ENCODE measurements at regions not wholly inside any gene's neighbourhood (a gene's known extent, or its start where the extent isn't known, plus 50 kb on each side); places are given as distances from the start of the nearest gene placed in this dataset.

DNA sequence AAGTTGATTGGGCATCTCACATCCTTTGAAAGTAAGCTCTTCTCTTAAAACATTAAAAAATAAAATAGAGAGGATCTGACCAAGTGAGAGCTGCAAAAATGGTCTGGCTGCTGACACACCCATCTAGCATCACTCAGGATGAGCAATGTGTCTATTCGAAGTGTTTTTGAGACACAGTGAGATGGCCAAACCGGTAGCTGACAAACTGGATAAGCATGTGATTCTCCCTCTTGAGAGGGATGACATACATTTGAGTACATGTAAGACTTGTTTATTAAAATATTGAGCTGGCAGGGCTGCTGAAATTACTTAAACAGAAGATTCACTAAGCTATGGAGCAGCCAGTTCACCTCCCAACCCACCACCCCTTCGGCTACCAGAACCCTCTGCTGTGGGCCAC is 333.9 kb downstream of the ADRA2A start:
- intact Hi-C loops (cut with micrococcal nuclease) = no loop called here
- DNase-seq (no peak), ATAC-seq (no peak)

DNA sequence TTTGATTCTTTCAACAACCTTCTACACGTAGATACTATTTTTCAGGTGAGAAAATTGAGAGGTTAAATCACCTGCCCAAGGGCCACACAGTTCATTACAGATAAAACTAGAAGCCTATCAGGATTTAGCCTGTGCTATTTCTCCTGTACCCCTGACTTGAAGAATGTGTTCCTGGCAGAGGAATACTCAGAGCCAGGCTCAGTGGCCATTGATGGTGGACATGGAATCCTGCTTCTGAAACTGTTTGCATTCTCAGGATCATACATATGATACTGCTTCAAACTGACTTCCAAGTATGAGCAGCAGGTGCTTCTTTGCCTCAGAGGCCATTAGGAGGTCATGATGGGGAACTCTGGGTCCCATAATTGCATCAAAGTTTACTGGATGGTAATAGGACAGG is 348.6 kb downstream of the ADRA2A start:
- intact Hi-C loops (cut with micrococcal nuclease) = no loop called here

DNA sequence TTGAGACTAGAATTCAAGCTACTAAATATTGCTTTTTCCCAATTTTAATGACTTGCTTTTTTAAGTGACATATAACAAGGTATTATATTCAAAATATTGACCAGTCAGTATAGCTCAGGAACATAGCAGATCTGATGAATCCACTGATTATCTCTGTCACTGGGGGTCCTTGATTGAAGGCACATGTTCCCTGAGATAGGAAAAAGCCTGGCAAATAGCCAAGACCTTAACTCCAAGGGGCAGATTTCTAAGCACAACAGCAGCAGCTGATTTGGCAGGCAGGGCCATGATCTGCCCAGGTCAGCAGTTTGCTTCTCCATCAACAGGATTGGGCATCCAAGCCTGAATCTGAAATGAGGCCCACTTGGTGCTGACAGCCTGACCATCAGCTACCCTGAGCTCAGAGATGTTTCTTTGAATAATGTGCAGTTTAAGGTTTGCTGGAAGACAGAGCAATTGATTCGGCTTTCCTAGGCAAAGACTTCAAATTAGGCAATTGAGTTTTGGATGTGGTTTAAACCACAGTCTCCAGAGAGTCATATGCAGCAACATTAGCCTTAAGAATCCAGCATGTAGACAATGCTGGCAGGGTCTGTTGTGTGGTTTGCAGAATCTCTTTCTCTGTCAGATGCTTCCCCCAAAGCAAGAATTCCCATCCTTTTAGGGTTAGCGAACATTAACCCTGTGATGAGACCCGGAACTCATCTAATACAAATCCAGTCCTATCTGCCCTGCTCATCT is 352.6 kb downstream of the ADRA2A start:
- ATAC-seq (no peak), DNase-seq (no peak)
- intact Hi-C loops (cut with micrococcal nuclease) = no loop called here

More for the DNA sequence above, 348.6 kb downstream of the ADRA2A start:
- ATAC-seq (no peak), DNase-seq (no peak)

DNA sequence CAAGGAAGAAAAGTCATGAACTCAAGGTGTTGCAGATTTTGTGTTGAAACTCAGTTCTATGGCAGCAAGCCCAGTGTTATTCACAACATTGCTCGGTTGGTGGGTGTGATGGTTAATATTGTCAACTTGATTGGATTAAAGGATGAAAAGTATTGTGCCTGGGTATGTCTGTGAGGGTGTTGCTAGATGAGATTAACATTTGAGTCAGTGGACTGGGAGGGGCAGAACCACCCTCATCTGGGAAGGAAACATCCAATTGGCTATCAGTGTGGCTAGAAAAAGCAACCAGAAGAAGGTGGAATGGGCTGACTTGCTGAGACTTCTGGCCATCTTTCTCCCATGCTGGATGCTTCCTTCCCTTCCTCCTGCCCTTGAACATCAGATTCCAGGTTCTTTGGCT is 353.2 kb downstream of the ADRA2A start:
- intact Hi-C loops (cut with micrococcal nuclease) = no loop called here
- DNase-seq (no peak), ATAC-seq (no peak)

DNA sequence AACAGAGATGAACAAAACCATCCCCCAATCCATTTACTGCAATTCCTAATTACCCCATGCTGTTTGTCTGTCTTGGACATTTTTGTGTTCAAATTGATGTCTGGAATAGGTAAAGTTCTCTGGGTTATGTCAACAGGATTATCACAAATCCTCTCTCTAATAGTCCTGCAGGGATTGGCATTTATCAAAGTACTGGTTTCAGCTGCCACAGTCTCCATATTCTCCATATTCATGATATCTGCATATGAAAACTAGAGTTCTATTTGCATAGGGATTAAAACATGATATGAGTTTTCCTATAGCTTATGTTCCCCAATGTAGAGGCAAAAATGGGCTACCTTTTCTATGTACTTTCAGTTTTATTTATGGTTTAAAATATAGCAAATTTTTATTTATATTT is 355.8 kb downstream of the ADRA2A start:
- intact Hi-C loops (cut with micrococcal nuclease) = no loop called here
- DNase-seq = no peak
- ATAC-seq = no peak

DNA sequence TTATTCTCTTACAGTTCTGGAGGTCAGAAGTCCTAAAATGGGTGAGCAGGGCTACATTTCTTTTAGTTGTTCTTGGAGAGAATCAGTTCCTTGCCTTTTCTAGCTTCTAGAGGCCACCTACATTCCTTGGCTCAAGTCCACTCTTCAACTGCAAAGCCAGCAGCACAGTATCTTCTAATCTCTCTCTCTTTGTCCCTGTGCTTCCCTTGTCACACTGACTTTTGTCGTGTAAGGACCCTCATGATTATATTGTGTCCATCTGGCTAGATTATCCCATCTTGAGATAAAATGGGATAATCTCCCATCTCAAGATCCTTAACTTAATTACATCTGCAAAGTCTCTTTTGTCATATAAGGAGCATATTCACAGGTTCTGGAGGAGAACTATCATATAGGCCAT is 359.0 kb downstream of the ADRA2A start:
- DNase-seq = no peak
- intact Hi-C loops (cut with micrococcal nuclease) = no loop called here
- ATAC-seq = no peak

DNA sequence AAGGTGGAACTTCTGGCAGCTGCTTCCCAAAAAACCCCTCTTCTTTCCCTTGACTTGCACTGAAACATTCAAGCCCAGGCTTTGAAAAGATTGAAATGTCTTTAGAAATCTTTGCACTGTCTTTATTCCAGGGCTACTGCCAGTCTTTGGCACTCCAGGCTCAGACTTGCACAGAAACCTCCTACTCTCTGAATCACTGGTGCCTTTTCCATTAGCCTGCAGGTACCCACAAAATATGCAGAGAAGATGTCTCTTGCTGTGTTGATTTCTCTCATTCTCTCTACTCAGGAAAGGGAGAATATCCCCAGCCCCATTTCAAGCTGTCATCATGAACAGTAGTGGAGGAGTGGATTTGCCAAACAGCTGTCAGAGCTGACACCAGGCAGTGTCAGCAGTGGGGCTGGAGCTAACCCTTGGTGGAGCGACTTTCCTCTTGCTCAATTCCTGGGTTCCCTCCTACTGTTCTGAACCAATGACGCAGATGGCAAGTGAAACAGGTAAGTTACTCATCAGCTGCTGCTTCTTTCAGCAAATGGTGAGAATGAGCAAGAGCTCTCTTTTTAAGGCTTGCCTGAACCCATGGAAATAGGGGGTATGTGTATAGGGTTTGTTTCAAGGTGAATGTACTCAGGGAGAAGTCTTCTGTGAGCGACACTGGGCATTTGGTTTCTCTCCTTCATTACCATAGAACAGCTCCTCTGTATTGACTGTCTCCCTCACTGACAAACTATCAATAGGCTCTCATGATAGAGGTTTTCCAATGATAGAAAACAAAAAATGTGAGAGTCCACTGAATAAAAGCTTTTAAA is 362.4 kb downstream of the ADRA2A start:
- intact Hi-C loops (cut with micrococcal nuclease) = no loop called here
- no peak for DNase-seq
- no peak for ATAC-seq

DNA sequence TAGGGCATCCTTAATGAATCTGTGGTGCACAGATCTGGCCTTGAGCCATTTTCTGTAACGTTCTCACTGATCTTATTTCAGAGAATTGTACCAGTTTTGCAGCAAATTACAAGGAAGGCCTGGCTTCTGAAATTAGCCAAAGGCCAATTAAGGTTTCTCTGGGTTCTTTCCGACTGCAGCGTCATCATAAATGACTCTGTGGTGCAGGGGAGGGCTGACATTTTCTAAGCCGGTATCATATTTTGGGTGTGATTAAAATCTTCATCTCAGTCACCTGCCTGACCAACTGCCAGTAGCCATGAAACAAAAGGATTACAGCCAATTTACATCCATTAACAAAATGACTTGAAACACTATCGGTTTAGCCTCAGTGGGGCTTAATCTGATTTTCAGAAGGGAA is 363.7 kb downstream of the ADRA2A start:
- intact Hi-C loops (cut with micrococcal nuclease) = no loop called here
- ATAC-seq = no peak
- DNase-seq = no peak

DNA sequence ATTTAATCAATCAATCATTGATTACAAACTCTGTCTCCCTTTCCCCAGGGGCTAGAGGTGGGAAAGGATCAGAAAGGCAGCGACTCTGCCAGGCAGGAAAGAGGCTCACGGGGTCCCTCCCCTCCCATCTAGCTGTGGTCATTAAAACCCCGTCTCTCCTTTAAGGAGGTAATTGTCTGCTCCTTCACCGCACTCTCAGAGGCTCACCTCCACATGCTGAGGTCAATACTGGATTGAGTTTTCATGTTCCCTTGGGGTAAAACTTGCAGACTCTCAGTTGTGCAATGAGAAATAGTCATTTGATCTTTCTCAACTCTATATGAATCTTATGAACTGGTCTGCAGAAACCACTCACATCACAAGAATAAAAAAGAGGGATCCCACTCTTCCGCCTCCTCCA is 368.8 kb downstream of the ADRA2A start:
- ATAC-seq (no peak), DNase-seq (no peak)
- intact Hi-C loops (cut with micrococcal nuclease) = no loop called here

DNA sequence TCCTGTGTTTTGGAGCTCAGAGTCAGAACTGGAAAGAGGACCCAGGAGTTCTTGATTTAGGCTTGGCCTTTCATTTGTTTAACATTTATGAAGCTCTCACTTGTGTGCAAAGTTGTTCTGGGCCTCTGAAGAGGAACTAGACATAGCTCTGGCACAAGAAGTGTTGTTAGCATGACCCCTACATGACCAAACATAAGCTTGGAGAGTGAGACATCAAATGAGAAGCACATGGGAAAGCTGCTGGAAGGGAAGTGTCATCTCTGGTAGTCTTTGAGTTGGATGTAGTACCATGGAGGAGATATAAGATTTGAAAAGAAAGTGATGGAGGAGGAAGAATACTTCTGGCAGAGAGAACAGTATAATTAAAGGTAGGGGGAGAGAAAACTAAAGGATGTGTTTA is 370.1 kb downstream of the ADRA2A start:
- DNase-seq (no peak), ATAC-seq (no peak)
- intact Hi-C loops (cut with micrococcal nuclease) = no loop called here

DNA sequence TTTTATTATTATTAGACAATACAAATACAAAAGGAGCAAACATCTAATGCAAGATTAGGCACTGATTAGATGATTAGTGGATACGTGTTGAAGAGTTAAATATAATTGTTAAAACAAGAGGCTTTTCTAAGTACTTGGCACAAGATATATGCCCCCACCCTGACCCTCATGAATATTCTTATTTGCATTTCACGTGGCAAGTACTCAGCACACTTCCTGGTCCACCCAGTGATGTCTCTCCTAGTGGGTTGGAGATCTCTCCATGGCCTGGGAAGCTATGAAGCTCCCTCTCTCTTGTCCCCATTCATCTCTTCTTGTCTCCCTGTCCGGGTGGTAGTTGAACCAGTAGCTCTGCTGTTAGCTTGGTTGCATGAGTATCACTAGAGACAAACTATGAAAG is 375.3 kb downstream of the ADRA2A start:
- DNase-seq (no peak), ATAC-seq (no peak)
- intact Hi-C loops (cut with micrococcal nuclease) = no loop called here

DNA sequence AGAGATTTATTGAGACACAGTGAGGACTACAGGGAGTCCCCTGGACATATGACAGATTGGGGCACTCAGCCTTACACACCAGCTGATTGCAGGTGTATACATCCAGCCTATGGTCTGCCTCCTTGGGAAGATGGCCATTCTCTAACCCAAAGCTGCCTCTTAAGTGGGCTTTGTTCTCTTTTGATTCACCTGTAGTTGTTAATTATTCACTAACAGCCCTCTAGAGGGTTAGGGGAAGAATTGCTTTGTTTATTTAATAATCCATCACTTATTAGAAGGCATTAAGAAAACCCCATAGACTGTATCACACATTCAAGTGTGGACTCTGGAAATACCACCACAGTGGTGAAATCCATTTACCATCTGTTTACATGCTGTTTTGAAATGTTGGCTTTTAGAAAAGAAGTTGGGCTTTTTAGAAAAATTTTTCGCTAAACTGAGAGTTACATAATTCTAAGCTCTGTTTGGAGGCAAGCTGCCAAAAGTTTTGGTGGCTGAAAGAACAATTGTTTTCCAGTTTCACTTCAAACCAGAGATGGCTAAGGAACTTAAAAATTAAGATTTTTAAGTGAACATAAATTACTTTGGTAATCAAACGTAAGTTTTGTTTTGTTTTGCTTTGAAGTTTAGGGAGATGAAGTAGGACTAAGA is 379.1 kb downstream of the ADRA2A start:
- no peak for DNase-seq
- no peak for ATAC-seq
- intact Hi-C loops (cut with micrococcal nuclease) = no loop called here

DNA sequence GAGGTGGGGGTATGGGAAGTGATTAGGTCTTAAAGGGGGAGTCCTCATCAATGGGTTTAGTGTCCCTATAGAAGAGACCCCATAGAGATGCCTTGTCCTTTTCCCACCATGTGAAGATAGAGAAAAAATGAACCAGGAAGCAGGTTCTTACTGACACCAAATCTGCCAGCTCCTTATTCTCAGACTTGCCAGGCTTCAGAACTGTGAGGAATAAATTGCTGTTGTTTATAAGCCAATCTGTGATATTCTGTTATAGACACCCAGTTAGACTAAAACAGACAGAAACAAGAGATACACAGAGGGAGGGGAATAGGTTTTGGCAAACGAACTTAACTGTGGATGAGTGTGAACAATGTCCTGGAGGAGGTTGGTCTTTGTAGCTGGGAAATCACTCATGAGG is 381.4 kb downstream of the ADRA2A start:
- intact Hi-C loops (cut with micrococcal nuclease) = no loop called here
- DNase-seq (no peak), ATAC-seq (no peak)

DNA sequence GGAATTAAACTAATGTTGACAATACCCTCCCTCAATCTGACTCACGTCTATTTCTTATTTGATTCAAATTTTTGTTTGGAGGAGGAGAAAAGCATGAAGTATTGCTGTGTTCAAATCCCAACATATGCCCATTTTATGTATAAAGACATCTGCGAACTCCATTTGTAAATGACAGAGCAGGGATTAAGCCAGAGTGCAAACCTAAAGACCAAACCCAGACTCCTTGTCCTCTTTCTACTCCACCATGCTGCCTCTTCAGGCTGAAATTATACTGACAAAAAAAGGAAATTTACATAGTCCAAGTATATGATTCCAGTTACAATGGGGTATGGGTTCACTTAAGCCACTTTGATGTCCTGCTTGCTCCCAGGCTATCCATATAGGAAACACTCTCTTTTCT is 383.1 kb downstream of the ADRA2A start:
- intact Hi-C loops (cut with micrococcal nuclease) = no loop called here
- DNase-seq (no peak), ATAC-seq (no peak)

DNA sequence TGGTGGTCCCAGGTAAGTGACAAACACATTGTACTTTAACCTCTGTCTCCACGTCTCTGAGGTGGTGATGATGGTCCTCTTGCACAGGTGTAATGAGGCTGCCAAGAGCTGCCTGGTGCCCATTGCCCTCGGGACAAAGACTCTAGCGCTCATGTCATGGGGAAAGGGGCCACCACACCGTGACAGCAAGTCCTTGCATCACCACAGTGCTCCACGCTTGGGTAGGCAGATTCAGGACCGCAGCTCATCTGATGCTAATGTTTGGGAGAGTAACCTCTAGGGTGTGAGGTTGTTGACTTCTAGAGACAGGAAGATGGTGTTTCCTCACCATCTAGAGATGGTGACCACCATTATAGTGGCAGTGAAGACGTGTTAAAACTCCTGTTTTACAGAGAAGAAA is 395.6 kb downstream of the ADRA2A start:
- ATAC-seq (no peak), DNase-seq (no peak)
- intact Hi-C loops (cut with micrococcal nuclease) = no loop called here

DNA sequence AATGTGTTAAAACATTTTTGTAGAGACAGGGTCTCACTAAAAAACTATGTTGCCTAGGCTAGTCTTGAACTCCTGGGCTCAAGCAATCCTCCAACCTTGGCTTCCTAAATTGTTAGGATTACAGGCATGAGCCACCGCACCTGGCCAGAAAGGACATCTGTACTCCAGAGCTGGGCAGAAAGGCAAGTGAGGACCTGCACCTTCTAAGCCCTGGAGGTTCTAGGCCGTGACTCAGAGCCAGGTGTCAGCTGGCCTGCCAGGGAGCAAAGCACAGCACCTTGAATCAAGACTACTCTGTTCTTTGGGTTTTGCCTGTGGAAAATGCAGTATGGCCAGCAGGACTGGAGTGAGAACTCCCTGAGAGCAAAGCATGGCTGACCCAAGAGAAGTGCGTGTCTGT is 396.5 kb downstream of the ADRA2A start:
- ATAC-seq (no peak), DNase-seq (no peak)
- intact Hi-C loops (cut with micrococcal nuclease) = no loop called here

DNA sequence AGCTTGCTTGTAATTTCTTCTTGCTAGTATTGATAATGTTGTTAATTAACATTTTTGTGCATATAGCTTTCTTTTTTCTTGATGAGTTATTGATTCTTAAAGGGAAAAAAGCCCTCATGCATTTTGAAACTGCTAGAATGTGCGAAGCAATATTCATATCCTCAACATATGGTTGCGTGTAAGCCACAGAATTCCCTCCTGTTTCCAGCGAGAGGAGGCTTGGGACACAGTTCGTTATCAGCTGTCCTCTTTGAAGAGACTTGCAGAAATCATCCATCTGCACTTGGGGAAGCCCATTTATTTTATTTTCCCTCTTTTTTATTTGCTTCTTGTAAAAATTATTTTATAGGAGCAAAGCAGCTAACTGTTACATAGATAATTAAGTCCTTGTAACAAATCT is 398.0 kb downstream of the ADRA2A start:
- intact Hi-C loops (cut with micrococcal nuclease) = no loop called here
- DNase-seq = no peak

DNA sequence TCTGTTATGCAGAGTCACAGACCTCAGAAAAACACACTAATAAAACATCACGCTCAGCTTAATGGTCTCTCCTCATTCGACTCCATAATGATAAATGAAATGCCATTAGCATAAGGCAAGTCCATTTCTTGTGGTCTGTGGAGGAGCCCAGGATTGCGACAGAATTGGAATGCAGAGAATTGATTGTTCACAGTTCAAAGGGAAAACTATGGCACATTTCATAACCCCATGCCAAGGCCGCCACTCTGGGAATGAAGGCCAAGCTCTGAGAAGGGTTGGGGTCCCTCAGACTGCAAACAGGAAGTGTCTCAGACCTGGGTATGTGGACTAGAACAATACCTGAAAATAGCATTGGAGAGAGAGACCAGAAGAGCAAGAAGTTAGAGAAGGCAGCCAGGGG is 398.9 kb downstream of the ADRA2A start:
- ATAC-seq = no peak

More for the DNA sequence above, 398.0 kb downstream of the ADRA2A start:
- no peak for ATAC-seq

DNA sequence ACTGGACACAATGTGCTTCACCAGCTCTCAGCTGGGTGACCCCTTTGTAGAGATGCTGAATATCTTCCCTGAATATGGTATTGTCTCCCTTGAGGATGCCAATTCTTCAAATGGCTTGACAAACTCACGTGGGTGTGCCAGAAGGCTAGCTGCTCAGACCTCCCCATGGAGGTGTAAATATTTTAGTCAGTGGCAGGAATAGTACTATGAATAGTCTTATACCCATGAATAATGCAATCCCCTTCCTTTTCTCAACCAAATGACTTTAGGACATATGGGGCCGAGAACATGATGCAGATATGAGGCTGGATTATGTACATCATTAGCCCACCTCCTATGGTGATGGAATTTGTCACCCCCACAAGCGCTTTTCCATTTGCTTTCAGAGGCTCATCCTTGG is 401.8 kb downstream of the ADRA2A start:
- DNase-seq (no peak), ATAC-seq (no peak)
- intact Hi-C loops (cut with micrococcal nuclease) = no loop called here

More for the DNA sequence above, 398.9 kb downstream of the ADRA2A start:
- DNase-seq = no peak
- intact Hi-C loops (cut with micrococcal nuclease) = no loop called here

DNA sequence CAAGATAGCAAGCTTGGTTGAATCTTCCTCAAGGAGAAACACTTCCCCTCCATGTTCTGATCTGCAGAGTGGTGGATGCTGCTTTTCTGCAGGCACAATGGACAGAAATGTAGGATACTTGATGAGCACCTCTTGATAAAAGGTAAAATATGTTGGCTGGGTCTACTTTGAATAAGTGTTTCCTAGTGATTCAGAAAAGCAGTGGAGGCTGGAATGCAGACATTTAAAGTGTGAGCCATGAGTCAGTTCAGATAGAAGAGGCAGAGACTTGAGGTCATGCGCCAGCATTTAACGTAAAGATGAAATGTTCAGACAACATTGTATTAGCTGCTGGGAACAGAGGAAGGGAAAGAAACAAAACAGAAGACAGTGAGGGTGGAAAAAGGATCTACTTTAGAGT is 403.1 kb downstream of the ADRA2A start:
- DNase-seq (no peak), ATAC-seq (no peak)
- intact Hi-C loops (cut with micrococcal nuclease) = no loop called here
